ENCODE measurements at regions not wholly inside any gene's neighbourhood (a gene's known extent, or its start where the extent isn't known, plus 50 kb on each side); places are given as distances from the start of the nearest gene placed in this dataset.
"Not testable (repeated sequence)": the region's sequence is repeated elsewhere in the genome, so short reads cannot be mapped to it uniquely, and the experiment has no call there.

GRCh38 chr7:24171951-24172350 is 112.0 kb upstream of the NPY start:
- not testable (repeated sequence) for TF ChIP-seq POLR2A, CTCF (IDR thresholded peaks at IDR 0.05)
